CD14-positive monocyte (primary cell): ENCODE measurements at regions not wholly inside any gene's neighbourhood (a gene's known extent, or its start where the extent isn't known, plus 50 kb on each side); places are given as distances from the start of the nearest gene placed in this dataset.

Experiments
- DNase-seq, 3 donors: peaks; one replicate each; pipeline ENCODE4 v3.0.0-alpha.2; 2011 to 2022
- H2AFZ ChIP-seq: 2 replicates; pipeline ENCODE4 v1.6.0; 2012; ENCODE audit warnings: mild to moderate bottlenecking, low read depth, low read length, inconsistent platforms; ENCODE audit not compliant: insufficient read depth, poor library complexity, severe bottlenecking
- H3K27ac ChIP-seq, 2 donors: 1 replicate in 1 of 2; 2 replicates in 1 of 2; pipeline ENCODE4 v1.5.1; 2012 to 2013; ENCODE audit warnings: low read length in 2 of 2, control low read depth in 1 of 2, inconsistent platforms in 1 of 2, low read depth in 1 of 2, mild to moderate bottlenecking in 1 of 2
- H3K27me3 ChIP-seq, 2 donors: one replicate each; pipeline versions ENCODE4 v1.6.0 to v1.6.1; 2011 to 2013; ENCODE audit warnings: low read length in 2 of 2; ENCODE audit not compliant: control insufficient read depth in 2 of 2, insufficient read depth in 2 of 2
- H3K36me3 ChIP-seq, 2 donors: replicated peaks in 1 of 2; 1 replicate in 1 of 2; 2 replicates in 1 of 2; pipeline versions ENCODE4 v1.5.1 to v1.6.1; 2012 to 2013; ENCODE audit warnings: low read length in 2 of 2, control low read depth in 1 of 2, inconsistent platforms in 1 of 2, mild to moderate bottlenecking in 1 of 2; ENCODE audit not compliant: insufficient read depth in 2 of 2, control insufficient read depth in 1 of 2
- H3K4me1 ChIP-seq, 2 donors: 1 replicate in 1 of 2; 2 replicates in 1 of 2; pipeline versions ENCODE4 v1.5.1 to v1.6.1; 2012 to 2013; ENCODE audit warnings: low read length in 2 of 2, control low read depth in 1 of 2, inconsistent platforms in 1 of 2, mild to moderate bottlenecking in 1 of 2, moderate library complexity in 1 of 2; ENCODE audit not compliant: insufficient read depth in 2 of 2, control insufficient read depth in 1 of 2
- H3K4me2 ChIP-seq: replicated peaks from 2 replicates; pipeline ENCODE3; 2012; ENCODE audit warnings: low read length, moderate library complexity, mild to moderate bottlenecking; ENCODE audit not compliant: poor library complexity, severe bottlenecking; ENCODE audit errors: extremely low read depth
- H3K4me3 ChIP-seq, 3 experiments: fragments of 200-600 bp in 1 of 3; sonication (generic) in 1 of 3; replicated peaks in 1 of 3; 1 replicate in 2 of 3; 2 replicates in 1 of 3; pipeline ENCODE4 v1.5.1; 2011 to 2013; ENCODE audit warnings: low read length in 3 of 3, mild to moderate bottlenecking in 3 of 3, control low read depth in 2 of 3, low read depth in 2 of 3, inconsistent platforms in 1 of 3, moderate library complexity in 1 of 3
- H3K79me2 ChIP-seq: 2 replicates; pipeline ENCODE4 v1.6.0; 2012; ENCODE audit warnings: mild to moderate bottlenecking, control low read depth, inconsistent platforms, low read length, moderate library complexity; ENCODE audit not compliant: insufficient read depth
- H3K9ac ChIP-seq: 2 replicates; pipeline ENCODE4 v1.6.0; 2017; ENCODE audit warnings: low read length, mild to moderate bottlenecking; ENCODE audit not compliant: insufficient read depth, poor library complexity, severe bottlenecking
- H3K9me3 ChIP-seq, 2 donors: replicated peaks in 1 of 2; 1 replicate in 1 of 2; 2 replicates in 1 of 2; pipeline versions ENCODE4 v1.5.1 to v1.6.1; 2012 to 2013; ENCODE audit warnings: low read length in 2 of 2, control low read depth in 1 of 2; ENCODE audit not compliant: control insufficient read depth in 1 of 2, insufficient read depth in 1 of 2
- H4K20me1 ChIP-seq: 2 replicates; pipeline ENCODE4 v1.6.0; 2012; ENCODE audit warnings: mild to moderate bottlenecking, low read length, control low read depth, moderate library complexity; ENCODE audit not compliant: insufficient read depth
- H3K27ac Mint-ChIP-seq, 7 donors: one replicate each; pipeline ENCODE4 v1.8.0; 2020; ENCODE audit warnings: mild to moderate bottlenecking in 7 of 7, mixed read lengths in 7 of 7, moderate library complexity in 6 of 7, inconsistent platforms in 2 of 7
- H3K27me3 Mint-ChIP-seq, 3 donors: one replicate each; pipeline ENCODE4 v1.8.0; 2021 to 2022; ENCODE audit warnings: low read depth in 3 of 3, mild to moderate bottlenecking in 3 of 3, mixed read lengths in 3 of 3, moderate library complexity in 3 of 3, inconsistent platforms in 1 of 3
- H3K36me3 Mint-ChIP-seq, 2 donors: one replicate each; pipeline ENCODE4 v1.8.0; 2020; ENCODE audit warnings: mixed read lengths in 2 of 2, inconsistent platforms in 1 of 2, mild to moderate bottlenecking in 1 of 2
- H3K4me1 Mint-ChIP-seq: one replicate; pipeline ENCODE4 v1.8.0; 2020; ENCODE audit warnings: mild to moderate bottlenecking, mixed read lengths
- H3K4me3 Mint-ChIP-seq, 2 donors: one replicate each; pipeline ENCODE4 v1.8.0; 2020; ENCODE audit warnings: mild to moderate bottlenecking in 2 of 2, mixed read lengths in 2 of 2, moderate library complexity in 1 of 2
- H3K9me3 Mint-ChIP-seq, 7 donors: one replicate each; pipeline ENCODE4 v1.8.0; 2020 to 2022; ENCODE audit warnings: mixed read lengths in 7 of 7, mild to moderate bottlenecking in 6 of 7, moderate library complexity in 6 of 7, inconsistent platforms in 2 of 7
- CTCF ChIP-seq: fragments of 200-600 bp; IDR thresholded peaks from one replicate; pipeline ENCODE4 v1.8.0; 2022; ENCODE audit warnings: antibody characterized with exemption, mild to moderate bottlenecking
- WGBS: methylation state at CpG from one replicate; pipeline ENCODE4 v1.1.5; 2013; ENCODE audit warnings: missing lambda C conversion rate; ENCODE audit not compliant: insufficient coverage; 5-methylcytosine and 5-hydroxymethylcytosine counted together
- intact Hi-C, 2 donors: fragments of 100-400 bp; cut with micrococcal nuclease; formaldehyde crosslinking; loops; one replicate each; pipeline versions ENCODE4 v1.15.0 to v1.15.1; 2023

GRCh38 chr12:75856235-75856634 is 175.3 kb downstream of the PHLDA1 start:
- Histone ChIP-seq H3K9ac (no peak overlapping the region), H3K9me3 (no peaks in the 10 kb centered on the region), H3K27me3 (no peaks in the 10 kb centered on the region), H3K36me3 (no peaks in the 10 kb centered on the region), H3K4me2 (no peak overlapping the region), H2AFZ (no peak overlapping the region), H4K20me1 (no peaks in the 10 kb centered on the region), H3K4me1 (no peaks in the 10 kb centered on the region), H3K79me2 (no peaks in the 10 kb centered on the region), H3K27ac (no peak overlapping the region), H3K4me3 (no peak overlapping the region)
- H3K4me1 Mint-ChIP-seq, result no peaks in the 10 kb centered on the region
- peaks cover 0 to 10% (median 1%) of the 10 kb centered on the region in 3 donors for H3K27me3 Mint-ChIP-seq
- no peak overlapping the region for H3K27ac Mint-ChIP-seq
- no peak for DNase-seq
- H3K4me3 Mint-ChIP-seq, result no peak overlapping the region
- peaks cover 0 to 2% (median 0%) of the 10 kb centered on the region in 7 donors for H3K9me3 Mint-ChIP-seq
- WGBS, result no CpG with 5 or more reads among the region's 1 CpG
- H3K36me3 Mint-ChIP-seq, result no peaks in the 10 kb centered on the region
- intact Hi-C loops, result no loop called here
- no peak for TF ChIP-seq CTCF

DNA sequence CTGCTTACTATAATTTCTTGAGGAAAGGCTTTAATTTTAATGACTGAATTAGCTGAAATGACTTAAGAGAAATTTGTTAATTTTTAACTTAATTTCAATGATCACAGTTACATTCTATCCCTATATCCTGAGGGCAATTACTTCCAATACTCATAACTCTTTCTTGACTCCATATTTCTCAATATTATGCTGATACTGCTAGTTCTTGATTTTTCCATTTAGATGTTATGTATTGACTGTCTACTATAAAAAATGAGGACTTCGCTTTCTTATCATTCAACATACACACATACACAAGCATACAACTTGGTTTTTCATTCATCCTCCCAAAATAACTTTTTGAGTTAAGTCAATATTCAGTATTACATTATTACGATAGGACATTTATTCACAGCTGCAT is 176.2 kb downstream of the PHLDA1 start:
- Histone ChIP-seq H2AFZ (no peak overlapping the region), H3K9ac (no peak overlapping the region), H3K9me3 (no peaks in the 10 kb centered on the region), H3K36me3 (no peaks in the 10 kb centered on the region), H3K79me2 (no peaks in the 10 kb centered on the region), H4K20me1 (no peaks in the 10 kb centered on the region), H3K27me3 (no peaks in the 10 kb centered on the region), H3K4me1 (no peaks in the 10 kb centered on the region), H3K4me3 (no peak overlapping the region), H3K4me2 (no peak overlapping the region), H3K27ac (no peak overlapping the region)
- no peak for TF ChIP-seq CTCF
- intact Hi-C loops, result no loop called here
- no peak overlapping the region for H3K27ac Mint-ChIP-seq
- no peaks in the 10 kb centered on the region for H3K36me3 Mint-ChIP-seq
- H3K27me3 Mint-ChIP-seq, result peaks cover 0 to 10% (median 3%) of the 10 kb centered on the region in 3 donors
- no CpG with 5 or more reads among the region's 2 CpGs for whole genome bisulfite sequencing
- no peaks in the 10 kb centered on the region for H3K4me1 Mint-ChIP-seq
- no peak for DNase-seq
- no peak overlapping the region for H3K4me3 Mint-ChIP-seq
- peaks cover 0 to 2% (median 0%) of the 10 kb centered on the region in 7 donors for H3K9me3 Mint-ChIP-seq
